Suprapubic skin (tissue), 4 donors: ENCODE measurements at regions not wholly inside any gene's neighbourhood (a gene's known extent, or its start where the extent isn't known, plus 50 kb on each side); places are given as distances from the start of the nearest gene placed in this dataset.

Experiments used
- DNase-seq, 2 donors: peaks; one replicate each; pipeline ENCODE4 v3.0.0-alpha.2; 2019; ENCODE audit warnings: low spot score in 2 of 2
- H3K27ac ChIP-seq: fragments of 200-600 bp; sonication (generic); one replicate; pipeline ENCODE4 v1.5.1; 2019
- H3K27me3 ChIP-seq: fragments of 200-600 bp; sonication (generic); one replicate; pipeline ENCODE4 v1.5.1; 2019
- H3K36me3 ChIP-seq: fragments of 200-600 bp; sonication (generic); one replicate; pipeline ENCODE4 v1.5.1; 2019
- H3K4me1 ChIP-seq: fragments of 200-600 bp; sonication (generic); one replicate; pipeline ENCODE4 v1.5.1; 2019
- H3K4me3 ChIP-seq: fragments of 200-600 bp; sonication (generic); one replicate; pipeline ENCODE4 v1.5.1; 2019; ENCODE audit warnings: mild to moderate bottlenecking
- H3K9me3 ChIP-seq: fragments of 200-600 bp; sonication (generic); one replicate; pipeline ENCODE4 v1.5.1; 2019
- CTCF ChIP-seq, 2 donors: fragments of 200-600 bp in 1 of 2; fragments of 450-650 bp in 1 of 2; sonication (generic) in 1 of 2; IDR thresholded peaks; one replicate each; pipeline ENCODE4 v1.5.1; 2016 to 2019; ENCODE audit warnings: antibody characterized with exemption in 2 of 2, mild to moderate bottlenecking in 1 of 2, moderate library complexity in 1 of 2
- EP300 ChIP-seq: sonication (generic); formaldehyde crosslinking; IDR thresholded peaks from one replicate; pipeline ENCODE4 v1.6.1; 2017; ENCODE audit warnings: antibody characterized with exemption
- POLR2A ChIP-seq, 2 donors: fragments of 450-650 bp; IDR thresholded peaks; one replicate each; pipeline ENCODE4 v1.6.1; 2017; ENCODE audit warnings: antibody characterized with exemption in 2 of 2, mild to moderate bottlenecking in 2 of 2, moderate library complexity in 2 of 2
- POLR2AphosphoS5 ChIP-seq, 3 donors: sonication (generic); formaldehyde crosslinking; IDR thresholded peaks; one replicate each; pipeline ENCODE4 v1.6.1; 2017; ENCODE audit warnings: antibody characterized with exemption in 3 of 3
- WGBS: methylation state at CpG from one replicate; pipeline ENCODE4 v1.1.5; 2018; 5-methylcytosine and 5-hydroxymethylcytosine counted together

- DNase-seq = no peak
- Histone ChIP-seq H3K9me3 (peaks cover 3% of the 10 kb centered on the region), H3K27me3 (no peaks in the 10 kb centered on the region), H3K4me3 (no peak overlapping the region), H3K36me3 (no peaks in the 10 kb centered on the region), H3K4me1 (no peaks in the 10 kb centered on the region), H3K27ac (no peak overlapping the region)
- 68% methylated on average over 7 of the region's 7 CpGs for WGBS
- TF ChIP-seq POLR2A (IDR thresholded peaks at IDR 0.05) (no peak), CTCF (IDR thresholded peaks at IDR 0.05) (no peak), POLR2AphosphoS5 (IDR thresholded peaks at IDR 0.05) (no peak), EP300 (no peak)
These were observed 562.8 kb downstream of the GALC start for GRCh38 chr14:87430214-87430613.

GRCh38 chr14:87419925-87420324 is 573.1 kb downstream of the GALC start:
- Histone ChIP-seq H3K27ac (no peak overlapping the region), H3K4me3 (no peak overlapping the region), H3K4me1 (no peaks in the 10 kb centered on the region), H3K36me3 (no peaks in the 10 kb centered on the region), H3K27me3 (no peaks in the 10 kb centered on the region), H3K9me3 (peaks cover 5% of the 10 kb centered on the region)
- TF ChIP-seq CTCF (IDR thresholded peaks at IDR 0.05) = no peak
- TF ChIP-seq POLR2AphosphoS5 (IDR thresholded peaks at IDR 0.05) = no peak
- TF ChIP-seq POLR2A (IDR thresholded peaks at IDR 0.05) = no peak
- TF ChIP-seq EP300 = no peak
- no peak for DNase-seq
- WGBS = 95% methylated on average over 2 of the region's 2 CpGs

GRCh38 chr14:87411370-87411769 is 581.6 kb downstream of the GALC start:
- 46% methylated on average over 3 of the region's 3 CpGs for WGBS
- no peak for TF ChIP-seq CTCF (IDR thresholded peaks at IDR 0.05)

GRCh38 chr14:87409393-87409792 is 583.6 kb downstream of the GALC start:
- Histone ChIP-seq H3K9me3 (no peaks in the 10 kb centered on the region), H3K36me3 (no peaks in the 10 kb centered on the region), H3K27me3 (no peaks in the 10 kb centered on the region), H3K4me3 (no peak overlapping the region), H3K27ac (no peak overlapping the region), H3K4me1 (no peaks in the 10 kb centered on the region)
- TF ChIP-seq CTCF (IDR thresholded peaks at IDR 0.05) (no peak), POLR2A (IDR thresholded peaks at IDR 0.05) (no peak), EP300 (no peak), POLR2AphosphoS5 (IDR thresholded peaks at IDR 0.05) (no peak)
- DNase-seq = no peak

More at GRCh38 chr14:87411370-87411769, 581.6 kb downstream of the GALC start:
- Histone ChIP-seq H3K4me1 (no peaks in the 10 kb centered on the region), H3K27me3 (no peaks in the 10 kb centered on the region), H3K9me3 (no peaks in the 10 kb centered on the region), H3K4me3 (no peak overlapping the region), H3K27ac (no peak overlapping the region), H3K36me3 (no peaks in the 10 kb centered on the region)
- no peak for DNase-seq

- Histone ChIP-seq H3K4me1 (no peaks in the 10 kb centered on the region), H3K27ac (no peak overlapping the region), H3K4me3 (no peak overlapping the region), H3K27me3 (no peaks in the 10 kb centered on the region), H3K9me3 (no peaks in the 10 kb centered on the region), H3K36me3 (no peaks in the 10 kb centered on the region)
- 65% methylated on average over 2 of the region's 2 CpGs for WGBS
- TF ChIP-seq POLR2AphosphoS5 (IDR thresholded peaks at IDR 0.05) (no peak), CTCF (IDR thresholded peaks at IDR 0.05) (no peak), EP300 (no peak), POLR2A (IDR thresholded peaks at IDR 0.05) (no peak)
- DNase-seq = no peak
These were observed 585.6 kb downstream of the GALC start for GRCh38 chr14:87407344-87407743.
